ENCODE measurements at regions not wholly inside any gene's neighbourhood (a gene's known extent, or its start where the extent isn't known, plus 50 kb on each side); places are given as distances from the start of the nearest gene placed in this dataset.

DNA sequence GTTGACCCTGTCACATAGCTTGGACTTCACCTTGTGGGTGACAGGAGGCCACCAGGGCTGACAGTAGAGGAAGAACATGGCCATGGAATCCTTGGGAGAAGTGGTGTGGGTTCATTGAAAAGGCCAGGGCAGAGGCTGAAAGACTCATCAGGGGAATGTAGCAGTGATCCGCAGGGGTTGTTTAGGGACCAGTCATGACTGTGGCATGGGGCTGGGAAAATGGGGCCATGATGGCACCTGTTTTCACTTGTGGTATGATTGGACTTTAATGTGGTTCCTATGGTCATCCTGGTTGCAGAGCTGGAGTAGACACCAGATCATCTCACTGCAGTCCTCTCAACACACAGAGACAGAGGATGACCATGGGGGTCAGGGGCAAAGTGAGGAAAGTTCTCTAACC, 66.7 kb upstream of the MYEOV start:
- TF ChIP-seq, protein P1, sequence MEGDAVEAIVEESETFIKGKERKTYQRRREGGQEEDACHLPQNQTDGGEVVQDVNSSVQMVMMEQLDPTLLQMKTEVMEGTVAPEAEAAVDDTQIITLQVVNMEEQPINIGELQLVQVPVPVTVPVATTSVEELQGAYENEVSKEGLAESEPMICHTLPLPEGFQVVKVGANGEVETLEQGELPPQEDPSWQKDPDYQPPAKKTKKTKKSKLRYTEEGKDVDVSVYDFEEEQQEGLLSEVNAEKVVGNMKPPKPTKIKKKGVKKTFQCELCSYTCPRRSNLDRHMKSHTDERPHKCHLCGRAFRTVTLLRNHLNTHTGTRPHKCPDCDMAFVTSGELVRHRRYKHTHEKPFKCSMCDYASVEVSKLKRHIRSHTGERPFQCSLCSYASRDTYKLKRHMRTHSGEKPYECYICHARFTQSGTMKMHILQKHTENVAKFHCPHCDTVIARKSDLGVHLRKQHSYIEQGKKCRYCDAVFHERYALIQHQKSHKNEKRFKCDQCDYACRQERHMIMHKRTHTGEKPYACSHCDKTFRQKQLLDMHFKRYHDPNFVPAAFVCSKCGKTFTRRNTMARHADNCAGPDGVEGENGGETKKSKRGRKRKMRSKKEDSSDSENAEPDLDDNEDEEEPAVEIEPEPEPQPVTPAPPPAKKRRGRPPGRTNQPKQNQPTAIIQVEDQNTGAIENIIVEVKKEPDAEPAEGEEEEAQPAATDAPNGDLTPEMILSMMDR (IDR thresholded peaks at IDR 0.05), result no peak
- no peak for TF ChIP-seq POLR2A (IDR thresholded peaks at IDR 0.05)

Measured in thyroid gland (tissue), 4 donors.